Globus pallidus (tissue), 1 donor: ENCODE measurements at regions not wholly inside any gene's neighbourhood (a gene's known extent, or its start where the extent isn't known, plus 50 kb on each side); places are given as distances from the start of the nearest gene placed in this dataset.
"Not testable (repeated sequence)": the region's sequence is repeated elsewhere in the genome, so short reads cannot be mapped to it uniquely, and the experiment has no call there.

Experiments used
- DNase-seq: peaks from one replicate; pipeline ENCODE4 v3.0.0-alpha.2; 2015; ENCODE audit warnings: low spot score

DNA sequence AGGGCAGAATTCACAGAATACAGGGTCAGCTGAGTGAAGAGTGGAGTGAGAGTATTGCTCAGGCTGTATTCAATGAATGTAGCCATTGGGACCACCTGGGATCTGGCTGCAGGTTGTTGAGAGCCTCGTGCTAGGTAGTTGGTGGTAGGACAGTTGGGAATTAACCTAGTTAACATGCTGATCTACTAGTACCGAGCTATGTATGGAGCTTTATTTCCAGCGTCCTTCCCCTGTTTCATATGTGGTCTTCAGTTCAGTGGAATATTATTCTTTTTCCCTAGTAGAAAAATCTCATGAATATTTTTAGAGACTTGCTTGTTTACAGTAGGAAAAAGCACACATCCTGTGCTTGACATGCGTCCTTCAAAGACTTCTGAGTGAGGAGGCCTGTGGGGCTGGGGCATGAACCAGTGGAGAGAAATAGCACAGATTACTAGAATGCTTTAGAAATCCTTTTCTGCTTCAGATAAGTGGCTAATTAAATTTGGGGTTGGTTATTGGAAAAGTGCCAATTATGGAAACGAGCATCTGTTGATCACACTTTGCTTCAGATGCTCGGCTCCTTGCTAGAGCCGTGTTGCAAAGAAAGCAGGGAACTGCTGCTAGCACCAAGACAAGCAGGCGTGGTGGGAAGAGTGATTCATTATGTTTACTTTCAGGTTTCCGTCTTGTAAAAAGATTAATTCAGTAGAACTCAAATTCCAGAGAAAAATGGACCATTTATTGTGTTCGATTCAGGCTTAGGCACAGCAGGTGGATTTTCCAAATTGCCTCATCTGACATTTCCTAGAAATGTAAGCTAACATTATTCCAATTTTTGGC is 53.6 kb downstream of the ARF6 start:
- peak; percentile 3 for DNase-seq

- no peak for DNase-seq
Measured at GRCh38 chr14:49947506-49947905, 54.6 kb downstream of the ARF6 start.

- no peak for DNase-seq
Measured at GRCh38 chr14:49950275-49951228, 57.7 kb downstream of the ARF6 start.

GRCh38 chr14:49951229-49951607 is 58.3 kb downstream of the ARF6 start:
- DNase-seq, result no peak

DNA sequence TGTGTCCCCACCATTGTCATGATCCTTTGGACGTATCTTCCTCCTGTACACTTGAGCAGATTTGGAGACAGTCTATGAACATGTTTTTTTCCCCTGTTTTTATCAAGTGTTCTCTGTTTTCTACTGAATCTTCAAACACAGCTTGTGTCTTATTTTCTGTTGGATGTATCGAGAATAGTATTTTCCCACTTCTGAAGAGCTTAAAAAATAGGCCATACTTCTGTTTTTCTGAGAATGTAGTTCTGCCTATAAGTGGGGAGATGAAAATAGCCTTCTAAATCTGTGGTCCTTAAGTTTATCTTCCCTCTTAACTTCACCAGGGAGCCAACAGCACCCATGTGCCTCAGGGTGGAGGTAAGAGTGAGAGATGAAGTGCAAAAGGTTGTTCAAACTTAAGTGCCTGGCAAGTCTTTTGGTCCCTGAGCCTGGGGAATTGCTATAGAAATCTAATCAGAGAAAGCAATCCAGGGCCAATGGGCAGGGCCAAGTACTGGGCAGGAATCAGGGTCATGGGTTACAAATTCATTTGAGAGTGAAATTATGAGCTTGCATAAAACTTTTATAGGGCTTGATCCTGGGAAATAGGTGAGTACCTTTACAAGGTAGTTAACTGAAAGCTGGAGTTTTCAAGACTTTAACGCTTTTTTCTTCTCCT is 58.9 kb downstream of the ARF6 start:
- no peak for DNase-seq

DNA sequence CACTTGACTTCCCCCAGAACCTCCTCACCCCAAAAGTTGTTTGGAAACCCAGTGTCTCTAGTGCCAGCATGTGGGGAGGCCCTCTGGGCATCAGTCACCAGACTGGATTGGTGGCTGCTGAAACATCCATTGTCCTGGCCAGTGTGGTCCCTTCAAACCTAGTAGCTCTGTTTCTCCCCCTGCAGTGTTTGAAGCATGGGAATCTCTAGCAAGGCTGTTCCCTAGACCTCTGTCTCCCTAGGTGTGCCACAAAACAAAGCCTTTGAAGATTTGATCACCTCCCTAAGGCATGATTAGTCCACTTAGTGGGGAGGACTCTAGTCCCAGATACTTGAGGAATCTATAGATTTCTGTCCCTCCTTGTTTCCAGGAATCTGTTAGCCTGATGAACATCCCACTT is 60.3 kb downstream of the ARF6 start:
- no peak for DNase-seq

DNA sequence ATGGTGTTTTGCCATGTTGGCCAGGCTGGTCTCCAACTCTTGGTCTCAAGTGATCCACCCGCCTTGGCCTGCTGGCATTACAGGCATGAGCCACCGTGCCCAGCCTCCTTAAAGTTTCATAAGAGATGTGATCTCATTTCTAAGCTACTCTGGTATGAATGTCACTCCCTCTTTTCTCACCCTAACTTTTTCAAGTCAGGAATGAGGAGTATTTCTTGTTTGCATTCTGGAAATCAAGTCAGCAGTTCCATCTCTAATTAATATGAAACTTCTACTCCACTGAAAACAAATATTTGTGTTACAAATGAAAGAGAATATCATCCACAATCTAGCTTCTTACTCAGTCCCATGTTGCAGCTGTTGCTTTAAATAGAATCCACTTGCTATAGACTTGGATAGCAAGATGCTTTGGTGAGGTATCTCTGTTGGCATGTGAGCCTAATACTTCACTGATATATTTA is 61.3 kb downstream of the ARF6 start:
- no peak for DNase-seq

- DNase-seq, result no peak
Measured at GRCh38 chr14:49955024-49955423, 62.1 kb downstream of the ARF6 start.

DNA sequence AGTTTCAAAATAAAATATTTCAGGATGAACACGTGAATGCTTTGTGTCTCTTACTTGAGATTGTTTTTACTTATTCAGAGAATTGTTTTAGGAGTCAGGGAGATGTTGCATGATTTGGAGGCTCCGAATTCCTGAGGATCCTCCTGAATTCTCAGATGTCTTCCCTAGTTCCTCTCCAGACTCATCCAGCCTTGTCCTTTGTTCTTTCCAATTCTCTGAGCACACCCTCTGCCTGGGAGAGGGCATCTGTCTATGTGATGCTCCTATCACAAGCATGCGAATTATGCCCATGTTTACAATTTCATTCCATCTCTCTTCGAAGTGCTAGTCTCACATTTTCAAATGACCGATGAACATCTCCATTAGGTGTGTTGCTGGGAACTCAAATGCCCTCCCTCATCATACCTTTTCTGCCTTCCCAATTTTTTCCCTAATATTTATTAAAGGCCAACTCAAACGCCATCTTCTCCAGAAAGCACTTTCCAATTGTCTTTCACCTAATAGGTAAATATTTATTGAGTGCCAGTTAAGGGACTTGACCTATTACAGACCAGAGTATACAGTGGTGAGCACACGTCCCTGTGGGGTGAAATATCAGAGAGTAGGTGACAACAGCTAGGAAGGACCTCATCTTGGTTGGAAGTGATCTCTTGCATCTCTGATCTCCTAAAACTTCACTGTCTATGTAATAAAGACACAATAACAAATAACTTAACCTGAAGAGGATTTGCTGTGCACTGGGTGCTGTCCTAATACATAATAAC is 64.4 kb downstream of the ARF6 start:
- DNase-seq, result no peak

DNA sequence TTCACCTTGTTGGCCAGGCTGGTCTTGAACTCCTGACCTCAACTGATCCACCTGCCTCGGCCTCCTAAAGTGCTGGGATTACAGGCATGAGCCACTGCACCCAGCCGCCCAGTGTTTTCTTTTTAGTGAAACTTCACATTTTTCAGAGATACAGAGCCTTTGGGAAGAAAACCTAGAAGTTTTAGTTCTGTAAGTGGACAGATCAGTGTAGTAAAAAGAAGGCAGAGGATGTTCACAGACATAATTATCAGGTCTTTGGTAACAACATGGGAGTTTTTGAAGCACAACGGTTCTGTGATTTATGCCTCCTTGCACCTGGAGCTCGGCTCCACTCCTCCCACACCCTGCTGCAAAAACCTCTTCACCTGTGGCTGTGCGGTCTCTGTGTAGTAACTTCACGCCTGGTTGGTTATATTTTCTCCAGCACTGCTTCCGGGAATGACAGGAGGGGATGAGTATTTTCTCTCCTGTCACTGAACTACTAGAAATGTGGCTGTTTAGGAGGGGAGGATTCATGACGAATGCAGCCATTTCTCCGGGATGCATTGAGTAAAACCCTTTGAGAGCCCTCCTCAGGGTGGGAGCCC is 67.0 kb downstream of the ARF6 start:
- DNase-seq, result no peak

- no peak for DNase-seq
Measured at GRCh38 chr14:49960453-49960852, 67.6 kb downstream of the ARF6 start.

GRCh38 chr14:49961270-49962222 is 68.7 kb downstream of the ARF6 start:
- DNase-seq, result no peak

DNA sequence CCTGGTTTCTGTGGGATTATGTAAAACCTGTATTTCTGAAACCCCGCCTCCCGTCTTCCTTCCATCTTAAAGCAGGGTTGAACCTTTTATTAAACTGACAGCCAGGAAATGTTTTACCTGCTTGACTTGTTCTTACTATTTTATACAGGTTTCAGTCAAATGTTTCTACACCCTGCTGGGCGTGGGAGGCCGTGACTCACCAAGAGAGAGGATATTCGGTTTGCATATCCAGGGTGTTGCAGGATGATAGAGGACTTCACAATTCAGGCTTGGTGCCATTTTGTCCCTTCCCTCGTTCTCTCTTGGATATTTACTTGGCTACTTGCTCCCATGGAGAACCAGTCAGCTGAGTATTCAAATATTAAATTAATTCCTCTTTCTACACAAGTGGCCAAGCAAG is 69.7 kb downstream of the ARF6 start:
- DNase-seq, result no peak

DNA sequence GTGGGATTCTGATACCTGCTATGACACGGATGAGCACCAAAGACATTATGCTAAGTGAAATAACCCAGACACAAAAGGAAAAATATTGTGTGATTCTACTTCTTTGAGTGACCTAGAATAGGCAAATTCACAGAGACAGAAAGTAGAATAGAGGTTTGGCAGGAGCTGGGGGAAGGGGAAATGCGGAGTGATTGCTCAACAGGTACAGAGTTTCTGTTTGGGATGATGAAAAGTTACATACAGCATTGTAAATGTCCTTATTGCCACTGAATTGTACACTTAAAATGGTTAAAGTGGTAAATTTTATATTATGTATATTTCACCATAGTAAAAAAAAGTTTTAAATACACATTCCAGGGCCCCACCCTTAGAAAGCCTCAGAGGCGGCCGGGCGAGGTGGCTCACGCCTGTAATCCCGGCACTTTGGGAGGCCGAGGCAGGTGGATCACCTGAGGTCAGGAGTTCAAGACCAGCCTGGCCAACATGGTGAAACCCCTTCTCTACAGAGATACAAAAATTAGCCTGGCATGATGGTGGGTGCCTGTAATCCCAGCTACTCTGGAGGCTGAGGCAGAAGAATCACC is 72.3 kb downstream of the ARF6 start:
- DNase-seq, result not testable (repeated sequence)

- no peak for DNase-seq
Measured at GRCh38 chr14:49966304-49966809, 73.5 kb downstream of the ARF6 start.

GRCh38 chr14:49966971-49967630 is 74.2 kb downstream of the ARF6 start:
- DNase-seq, result no peak

- no peak for DNase-seq
Measured at GRCh38 chr14:49969961-49970360, 77.1 kb downstream of the ARF6 start.

GRCh38 chr14:49970474-49971147 is 77.7 kb downstream of the ARF6 start:
- no peak for DNase-seq
